ENCODE measurements at regions not wholly inside any gene's neighbourhood (a gene's known extent, or its start where the extent isn't known, plus 50 kb on each side); places are given as distances from the start of the nearest gene placed in this dataset.

- Histone ChIP-seq H3K4me3 (ENCODE audit: low read depth, low read length) (no peak overlapping the region), H3K36me3 (ENCODE audit: insufficient read depth) (no peaks in the 10 kb centered on the region), H3K27ac (ENCODE audit: low read depth) (no peak overlapping the region)
Measured at GRCh38 chr9:87830446-87830845, 52.2 kb upstream of the SPATA31E1 start.

GRCh38 chr9:87831159-87831558 lies 51.5 kb upstream of the SPATA31E1 start:
- Histone ChIP-seq H3K4me3 (ENCODE audit: low read depth, low read length) (no peak overlapping the region), H3K4me1 (ENCODE audit: insufficient read depth) (no peaks in the 10 kb centered on the region), H3K27ac (ENCODE audit: low read depth) (no peak overlapping the region), H3K36me3 (ENCODE audit: insufficient read depth) (no peaks in the 10 kb centered on the region)
- WGBS: 86% methylated on average over 1 of the region's 1 CpG
- no peak for DNase-seq (ENCODE audit: extremely low spot score)

More at GRCh38 chr9:87830446-87830845, 52.2 kb upstream of the SPATA31E1 start:
- 56% methylated on average over 3 of the region's 3 CpGs for WGBS
- no peak for DNase-seq (ENCODE audit: extremely low spot score)
- H3K4me1 ChIP-seq (ENCODE audit: insufficient read depth): no peaks in the 10 kb centered on the region

All from urinary bladder (tissue), 3 donors.